ENCODE measurements at regions not wholly inside any gene's neighbourhood (a gene's known extent, or its start where the extent isn't known, plus 50 kb on each side); places are given as distances from the start of the nearest gene placed in this dataset.

DNA sequence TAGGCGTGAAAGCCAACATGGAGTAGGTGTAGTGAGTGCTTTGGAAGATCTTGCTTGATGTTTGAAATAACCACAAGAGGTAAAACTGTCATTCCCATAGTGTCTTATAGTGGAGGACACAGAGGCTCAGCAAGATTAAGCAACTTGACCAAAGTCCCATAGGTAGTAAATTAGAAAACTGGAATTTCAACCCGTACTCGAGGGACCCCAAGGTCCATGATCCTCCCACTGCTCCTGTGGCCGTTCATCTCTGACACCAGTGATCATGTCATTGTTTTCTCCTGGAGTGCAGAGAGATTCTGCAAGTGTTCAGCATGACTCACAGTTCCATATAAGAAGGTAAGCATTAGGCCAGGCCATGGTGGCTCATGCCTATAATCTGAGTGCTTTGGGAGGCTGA lies 126.9 kb downstream of the FGF9 start:
- H3K4me3 ChIP-seq (ENCODE audit: low read depth, low read length): no peak overlapping the region
- no peak for TF ChIP-seq CTCF (IDR thresholded peaks at IDR 0.05; ENCODE audit: borderline replicate concordance, insufficient read depth, low read depth, low read length)

- no peak for TF ChIP-seq CTCF (IDR thresholded peaks at IDR 0.05; ENCODE audit: borderline replicate concordance, insufficient read depth, low read depth, low read length)
- no peak overlapping the region for H3K4me3 ChIP-seq (ENCODE audit: low read depth, low read length)
Observed at GRCh38 chr13:21798181-21798580, 127.3 kb downstream of the FGF9 start.

- H3K4me3 ChIP-seq (ENCODE audit: low read depth, low read length): no peak overlapping the region
- no peak for TF ChIP-seq CTCF (IDR thresholded peaks at IDR 0.05; ENCODE audit: borderline replicate concordance, insufficient read depth, low read depth, low read length)
Observed at GRCh38 chr13:21799671-21800070, 128.8 kb downstream of the FGF9 start.

DNA sequence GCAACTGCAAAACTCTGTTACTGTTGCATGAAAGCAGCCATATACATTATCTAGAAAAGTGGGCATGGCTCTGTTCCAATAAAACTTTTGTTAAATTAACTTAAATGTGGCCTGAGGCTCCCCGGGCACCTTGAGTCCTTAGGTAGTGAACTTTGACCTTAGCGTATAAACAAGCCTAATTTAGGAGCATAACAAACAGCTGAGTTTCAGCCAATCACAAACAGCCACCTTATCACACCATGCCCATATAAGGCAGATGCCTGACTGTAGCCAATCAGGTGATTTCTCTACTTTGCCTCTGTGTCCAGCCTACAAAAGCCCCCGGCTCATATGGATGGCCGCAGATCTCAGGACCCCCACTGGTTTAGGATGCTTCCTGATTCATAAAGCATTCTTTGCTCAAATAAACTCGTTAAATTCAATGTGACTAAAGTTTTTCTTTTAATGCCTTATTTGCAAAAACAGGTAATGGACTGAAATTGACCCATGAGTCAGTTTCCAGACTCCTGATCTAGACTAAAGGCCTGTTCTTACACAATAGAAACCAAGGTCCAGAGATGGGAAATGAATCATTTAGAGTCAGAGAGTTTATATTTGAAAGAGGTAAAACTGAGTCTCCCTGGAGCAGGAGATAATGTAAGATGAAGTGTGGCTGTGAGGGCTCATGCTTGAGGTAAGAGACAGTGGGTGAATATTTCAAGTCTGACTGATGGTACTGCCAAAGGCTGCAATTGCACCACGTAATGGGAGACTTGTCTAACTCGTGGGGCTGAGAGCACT lies 130.2 kb downstream of the FGF9 start:
- no peak for TF ChIP-seq CTCF (IDR thresholded peaks at IDR 0.05; ENCODE audit: borderline replicate concordance, insufficient read depth, low read depth, low read length)
- no peak overlapping the region for H3K4me3 ChIP-seq (ENCODE audit: low read depth, low read length)

DNA sequence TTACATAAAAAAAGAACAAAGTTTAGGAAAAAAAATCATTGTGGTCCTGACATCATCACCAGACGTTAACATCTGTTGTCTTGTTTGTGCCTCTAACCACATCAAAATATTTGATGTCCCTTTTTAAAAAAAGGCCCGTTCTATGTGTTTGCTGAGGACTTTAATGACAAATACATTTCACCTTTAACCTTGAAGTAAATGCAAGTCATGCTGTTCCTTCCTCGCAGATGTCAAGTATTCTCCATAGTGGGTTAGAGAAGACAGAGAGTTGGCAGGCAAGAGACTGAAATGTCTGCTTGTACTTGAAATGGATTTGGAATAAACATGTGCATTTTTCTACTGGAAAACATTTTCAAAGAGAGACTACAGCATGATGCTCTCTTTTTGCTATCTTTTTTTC lies 134.9 kb downstream of the FGF9 start:
- TF ChIP-seq CTCF (IDR thresholded peaks at IDR 0.05; ENCODE audit: borderline replicate concordance, insufficient read depth, low read depth, low read length): no peak
- no peak overlapping the region for H3K4me3 ChIP-seq (ENCODE audit: low read depth, low read length)

DNA sequence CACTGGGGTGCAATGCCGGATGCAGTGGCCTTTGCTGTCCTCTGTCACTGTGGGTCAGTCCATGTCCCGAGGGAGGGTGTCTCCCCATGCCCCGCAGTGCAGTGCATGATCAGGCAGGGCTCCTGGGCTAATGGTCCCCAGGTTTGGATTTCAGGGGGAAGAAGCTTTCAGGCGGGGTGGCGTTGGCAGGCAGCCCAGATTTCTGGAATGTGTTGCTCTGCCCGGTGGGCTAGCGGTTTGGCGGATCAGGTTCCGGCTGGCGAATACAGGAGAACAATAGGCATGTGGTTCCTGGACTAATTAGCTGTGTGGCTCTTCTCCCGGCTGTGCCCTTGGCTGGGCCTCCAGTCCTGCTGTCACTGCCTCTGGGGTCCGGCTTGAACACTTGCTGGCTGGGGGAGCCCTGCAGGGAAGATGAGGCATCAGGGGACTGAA lies 141.3 kb downstream of the FGF9 start:
- TF ChIP-seq CTCF (IDR thresholded peaks at IDR 0.05; ENCODE audit: borderline replicate concordance, insufficient read depth, low read depth, low read length): no peak
- no peak overlapping the region for H3K4me3 ChIP-seq (ENCODE audit: low read depth, low read length)

DNA sequence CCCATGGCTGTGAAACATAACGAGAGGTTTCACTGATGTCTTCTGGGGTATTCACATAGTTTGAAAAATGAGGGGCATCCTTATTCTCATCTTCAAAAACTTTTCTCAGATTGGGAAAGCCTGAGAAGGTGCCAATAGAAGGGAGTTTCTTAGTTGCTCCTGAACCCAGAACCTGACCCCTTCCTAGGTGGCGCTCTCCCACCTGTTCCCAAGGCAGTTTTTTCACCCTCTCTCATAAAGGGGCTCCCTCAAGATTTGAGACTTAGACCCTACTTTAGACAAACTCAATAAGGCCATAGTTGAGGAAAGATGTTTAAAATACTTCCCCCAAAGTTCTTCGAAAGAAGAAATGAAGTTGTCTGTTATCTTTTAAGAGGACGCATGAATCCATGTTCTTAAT lies 142.2 kb downstream of the FGF9 start:
- TF ChIP-seq CTCF (IDR thresholded peaks at IDR 0.05; ENCODE audit: borderline replicate concordance, insufficient read depth, low read depth, low read length): no peak
- H3K4me3 ChIP-seq (ENCODE audit: low read depth, low read length): no peak overlapping the region

Data from GM12875 (cell line).